GM18505 (cell line): ENCODE measurements at regions not wholly inside any gene's neighbourhood (a gene's known extent, or its start where the extent isn't known, plus 50 kb on each side); places are given as distances from the start of the nearest gene placed in this dataset.
"Not testable (repeated sequence)": the region's sequence is repeated elsewhere in the genome, so short reads cannot be mapped to it uniquely, and the experiment has no call there.

ENCODE experiments used
- ATAC-seq: cut with Tn5 transposase; IDR thresholded peaks from one replicate; pipeline ENCODE4 v1.9.1; 2021; ENCODE audit not compliant: unreplicated experiment
- POLR2A ChIP-seq: IDR thresholded peaks from 4 replicates; pipeline ENCODE4 v1.6.1; 2011; ENCODE audit warnings: borderline replicate concordance; ENCODE audit not compliant: insufficient read depth, insufficient read length; ENCODE audit errors: extremely low read depth

DNA sequence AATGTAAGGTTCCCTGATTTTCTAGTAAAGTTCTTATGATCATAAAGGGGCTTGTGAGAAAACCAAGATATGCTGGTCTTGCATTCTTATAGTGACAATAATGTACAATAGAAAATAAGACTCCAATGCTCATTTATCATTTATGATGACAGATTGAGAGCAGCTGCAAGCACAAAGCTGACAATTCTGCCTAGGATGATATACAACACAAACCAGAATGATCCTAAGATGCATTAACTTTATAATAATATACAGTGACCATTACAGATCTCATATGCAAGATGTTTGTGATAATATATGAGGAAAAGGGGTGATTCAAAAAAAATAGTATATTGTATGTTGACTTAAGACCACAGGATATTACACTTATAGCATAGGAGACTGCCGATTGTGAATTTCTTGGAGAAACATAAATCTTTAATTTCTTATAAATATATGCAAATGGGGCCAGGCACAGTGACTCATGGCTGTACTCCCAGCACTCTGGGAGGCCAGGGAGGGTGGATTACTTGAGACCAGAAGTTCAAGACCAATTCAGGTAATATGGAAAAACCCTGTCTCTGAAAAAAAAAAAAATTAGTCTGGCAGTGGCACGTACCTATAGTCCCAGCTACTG, 387.0 kb downstream of the ZBBX start:
- no peak for ATAC-seq
- TF ChIP-seq POLR2A = no peak

DNA sequence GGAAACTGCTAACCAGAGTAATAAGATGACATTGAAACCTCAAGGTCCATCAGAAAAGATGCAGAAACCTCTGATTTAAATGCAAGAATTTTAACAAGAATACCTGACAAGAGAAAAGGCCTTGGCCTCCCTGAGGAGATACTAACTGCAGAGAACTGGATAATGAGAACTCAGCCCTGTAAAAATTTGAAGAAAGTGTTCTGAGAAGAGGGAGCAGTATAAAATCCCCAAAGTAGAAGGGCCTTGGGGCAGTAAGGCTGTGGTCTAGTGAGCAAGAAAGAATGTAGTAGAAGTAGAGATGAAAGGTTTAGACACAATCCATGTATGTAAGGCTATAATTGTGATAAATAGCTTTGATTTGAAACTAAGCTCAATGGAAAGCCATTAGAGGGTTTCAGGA, 394.1 kb downstream of the ZBBX start:
- TF ChIP-seq POLR2A = no peak
- ATAC-seq = no peak

DNA sequence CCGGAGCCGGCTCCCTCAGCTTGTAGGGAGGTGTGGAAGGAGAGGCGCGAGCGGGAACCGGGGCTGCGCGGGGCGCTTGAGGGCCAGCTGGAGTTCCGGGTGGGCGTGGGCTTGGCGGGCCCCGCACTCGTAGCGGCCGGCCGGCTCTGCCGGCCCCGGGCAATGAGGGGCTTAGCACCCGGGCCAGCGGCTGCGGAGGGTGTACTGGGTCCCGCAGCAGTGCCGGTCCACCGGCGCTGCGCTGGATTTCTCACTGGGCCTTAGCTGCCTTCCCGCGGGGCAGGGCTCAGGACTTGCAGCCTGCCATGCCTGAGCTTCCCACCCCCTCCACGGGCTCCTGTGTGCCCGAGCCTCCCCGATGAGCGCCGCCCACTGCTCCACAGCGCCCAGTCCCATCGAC, 404.3 kb downstream of the ZBBX start:
- ATAC-seq = not testable (repeated sequence)

DNA sequence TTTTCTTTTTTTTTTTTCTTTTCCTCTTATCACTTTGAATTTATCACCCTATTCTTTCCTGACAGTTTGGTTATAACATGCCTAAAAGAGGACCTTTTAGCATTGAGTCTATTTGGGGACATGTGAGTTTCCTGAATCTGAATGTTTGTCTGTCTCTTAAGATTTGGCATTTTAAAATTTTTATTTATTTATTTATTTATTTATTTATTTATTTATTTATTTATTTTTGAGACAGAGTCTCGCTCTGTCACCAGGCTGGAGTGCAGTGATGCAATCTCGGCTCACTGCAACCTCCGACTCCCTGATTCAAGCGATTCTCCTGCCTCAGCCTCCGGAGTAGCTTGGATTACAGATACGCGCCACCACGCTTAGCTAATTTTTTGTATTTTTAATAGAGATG, 412.4 kb downstream of the ZBBX start:
- not testable (repeated sequence) for ATAC-seq

DNA sequence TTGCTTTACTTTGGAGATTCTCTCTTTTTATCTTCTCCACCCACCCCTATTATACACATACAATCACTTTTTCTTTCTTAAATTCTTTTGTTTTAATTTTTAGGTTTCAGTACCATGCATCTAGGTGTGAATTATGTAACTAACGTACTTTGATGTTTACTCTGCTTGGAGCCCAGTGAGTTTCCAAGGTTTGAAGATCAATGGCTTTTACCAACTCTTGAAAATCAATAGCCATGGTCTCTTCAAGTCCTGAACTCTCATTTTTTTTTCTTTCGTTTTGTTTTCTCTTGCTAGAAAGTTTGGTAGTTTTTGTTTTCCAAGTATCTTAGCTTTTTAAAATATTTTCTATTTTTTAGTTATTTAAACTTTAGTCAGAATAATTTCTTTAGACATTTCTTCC, 417.2 kb downstream of the ZBBX start:
- ATAC-seq = no peak
- TF ChIP-seq POLR2A = no peak

DNA sequence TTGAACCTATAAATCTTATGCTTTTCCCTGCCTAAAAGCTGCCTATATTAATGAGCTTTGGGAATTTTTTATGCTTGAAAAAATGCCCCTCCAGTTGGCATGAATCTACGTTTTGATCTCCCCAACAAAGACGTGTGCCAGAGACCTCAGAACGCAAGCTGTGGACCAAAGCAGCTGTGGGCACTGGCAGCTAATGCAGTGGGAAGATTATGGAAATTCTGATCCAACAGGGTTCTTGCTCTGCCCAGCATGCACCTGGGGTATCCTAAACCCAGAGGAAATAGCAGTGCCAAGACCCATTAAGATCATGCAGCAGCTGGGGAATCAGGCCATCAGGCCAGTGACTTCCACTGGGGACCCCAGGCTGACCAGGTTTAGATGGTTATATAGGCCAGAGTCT, 423.0 kb downstream of the ZBBX start:
- ATAC-seq = no peak
- TF ChIP-seq POLR2A = no peak

DNA sequence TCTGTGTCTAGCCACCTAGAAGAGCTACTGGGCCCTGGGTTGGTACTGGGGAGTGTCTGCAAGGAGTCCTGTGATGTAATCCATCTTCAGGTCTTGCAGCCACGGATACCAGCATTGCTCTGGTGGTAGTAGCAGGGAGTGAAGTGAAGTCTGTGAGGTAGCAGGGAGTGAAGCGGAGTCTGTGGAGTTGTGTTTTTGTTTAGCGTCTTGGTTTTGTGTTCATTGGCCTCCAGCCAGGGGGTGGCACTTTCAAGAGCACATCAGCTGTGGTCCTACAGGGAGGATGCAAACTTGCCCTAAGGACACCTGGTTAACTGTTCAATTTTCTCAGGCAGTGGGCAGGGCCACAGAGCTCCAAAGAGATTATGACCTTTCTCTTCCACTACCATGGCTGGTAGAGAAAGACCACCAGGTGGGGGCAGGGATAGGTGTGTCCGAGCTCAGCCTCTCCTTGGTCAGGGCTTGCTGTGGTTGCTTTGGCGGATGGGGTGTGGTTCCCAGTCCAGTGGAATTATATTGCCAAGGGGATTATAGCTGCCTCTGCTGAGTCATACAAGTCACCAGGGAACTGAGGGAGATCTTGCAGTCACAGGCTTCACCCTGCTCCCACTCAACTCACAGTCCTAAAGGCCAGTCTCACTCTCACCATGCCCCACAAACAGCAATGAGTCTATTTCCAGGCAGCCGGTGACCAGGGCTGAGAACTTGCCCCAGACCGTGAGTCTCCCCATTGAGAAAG, 424.7 kb downstream of the ZBBX start:
- TF ChIP-seq POLR2A = no peak
- no peak for ATAC-seq

DNA sequence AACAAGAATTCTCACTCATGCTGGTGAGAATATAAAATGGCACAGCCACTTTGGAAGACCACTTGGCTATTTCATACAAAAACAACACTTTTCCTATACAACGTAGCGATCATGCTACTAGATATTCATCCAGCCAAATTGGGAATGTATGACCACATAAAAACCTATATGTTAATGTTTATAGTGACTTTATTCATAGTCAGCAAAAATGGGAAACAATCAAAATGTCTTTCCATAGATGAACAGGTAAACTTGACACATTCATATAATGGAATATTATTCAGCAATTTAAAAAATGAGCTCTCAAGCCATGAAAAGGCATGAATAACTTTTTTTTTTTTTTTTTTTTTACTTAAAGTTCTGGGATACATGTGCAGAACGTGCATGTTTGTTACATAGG, 445.2 kb downstream of the ZBBX start:
- no peak for TF ChIP-seq POLR2A
- no peak for ATAC-seq

DNA sequence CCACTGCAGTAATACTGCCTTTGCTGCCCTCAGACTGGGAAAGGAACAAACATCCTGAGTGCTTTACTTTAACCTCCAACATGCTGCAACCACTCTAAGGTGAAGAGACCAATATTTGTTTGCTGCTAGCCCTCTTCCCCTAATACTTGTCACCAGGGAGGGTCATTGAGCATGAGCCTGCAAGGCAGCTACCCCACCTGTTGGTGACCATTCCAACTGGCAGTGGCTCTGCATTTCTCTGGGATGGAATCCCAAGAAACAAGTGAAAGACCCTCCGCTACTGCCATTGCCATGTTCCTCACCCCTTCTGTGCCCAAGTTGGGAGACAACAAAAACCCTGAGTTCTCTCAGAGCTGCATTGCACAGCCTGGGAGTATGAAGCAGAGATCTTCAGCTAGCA, 462.7 kb downstream of the ZBBX start:
- no peak for TF ChIP-seq POLR2A
- ATAC-seq = no peak

DNA sequence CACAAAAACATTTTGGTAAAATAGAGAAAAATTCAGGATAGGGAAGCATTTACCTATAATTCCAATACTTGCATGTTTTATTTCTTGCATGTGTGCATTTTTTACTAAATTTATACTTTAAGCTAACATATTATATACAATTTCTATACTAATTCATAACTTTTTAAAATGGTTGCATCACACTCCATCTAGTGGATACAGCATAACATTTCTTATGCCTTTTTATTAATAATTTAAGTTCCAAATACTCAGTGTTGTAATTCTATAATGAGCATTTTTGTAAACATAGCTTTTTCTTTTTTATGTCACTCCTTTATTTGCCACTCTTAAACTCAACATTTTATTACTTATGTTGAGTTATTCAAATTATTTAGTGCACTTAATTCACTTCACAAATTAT, 477.7 kb downstream of the ZBBX start:
- no peak for TF ChIP-seq POLR2A
- ATAC-seq = no peak

DNA sequence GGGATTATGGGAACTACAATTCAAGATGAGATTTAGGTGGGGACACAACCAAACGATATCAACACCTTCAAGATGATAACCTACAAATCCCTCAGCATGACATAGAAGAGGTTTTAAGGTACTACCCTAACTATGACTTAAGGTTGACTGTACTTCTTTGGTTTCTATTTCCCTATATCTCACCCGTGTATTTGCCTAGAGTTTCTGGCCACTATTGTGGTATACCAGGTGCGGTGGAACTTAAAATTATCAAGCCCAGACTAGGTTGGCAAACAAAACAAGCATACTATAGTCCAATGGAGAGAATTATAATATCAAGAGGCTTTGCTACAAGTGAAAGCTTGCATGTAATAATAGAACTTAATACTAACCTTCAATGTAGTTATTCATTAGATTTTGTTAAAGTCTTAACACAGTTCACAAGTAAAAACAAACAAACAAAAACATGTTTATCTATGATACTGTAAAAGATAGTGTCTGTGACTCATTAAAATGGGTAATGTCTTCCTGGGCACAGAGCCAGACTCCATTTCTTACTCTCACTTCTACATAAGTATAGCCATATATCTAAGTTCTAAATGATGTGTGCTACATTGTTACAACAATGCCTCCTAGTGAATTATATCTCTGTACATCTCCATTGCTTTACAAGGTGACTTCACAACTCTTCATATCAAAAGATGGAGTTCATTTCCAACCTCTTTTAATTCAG, 479.1 kb downstream of the ZBBX start:
- no peak for TF ChIP-seq POLR2A
- no peak for ATAC-seq

DNA sequence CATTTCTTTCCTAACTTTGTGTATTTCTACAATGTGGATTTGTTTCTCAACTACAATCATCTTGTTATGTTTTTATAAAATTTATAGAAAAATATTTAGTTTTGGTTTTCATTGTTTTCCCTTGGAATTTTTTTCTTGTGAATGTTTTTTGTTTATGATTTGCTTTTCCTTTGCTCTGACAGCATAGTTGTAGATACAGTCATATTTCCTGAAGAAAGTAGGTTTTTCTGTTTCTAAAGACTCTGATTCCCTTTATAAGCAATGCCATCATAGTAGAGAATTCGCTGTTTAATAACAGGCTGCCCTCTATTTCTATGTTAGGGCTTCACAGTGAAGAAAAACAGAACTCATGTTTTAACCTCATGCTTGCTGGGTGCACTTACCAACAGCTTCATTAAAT, 482.3 kb downstream of the ZBBX start:
- no peak for TF ChIP-seq POLR2A
- no peak for ATAC-seq

DNA sequence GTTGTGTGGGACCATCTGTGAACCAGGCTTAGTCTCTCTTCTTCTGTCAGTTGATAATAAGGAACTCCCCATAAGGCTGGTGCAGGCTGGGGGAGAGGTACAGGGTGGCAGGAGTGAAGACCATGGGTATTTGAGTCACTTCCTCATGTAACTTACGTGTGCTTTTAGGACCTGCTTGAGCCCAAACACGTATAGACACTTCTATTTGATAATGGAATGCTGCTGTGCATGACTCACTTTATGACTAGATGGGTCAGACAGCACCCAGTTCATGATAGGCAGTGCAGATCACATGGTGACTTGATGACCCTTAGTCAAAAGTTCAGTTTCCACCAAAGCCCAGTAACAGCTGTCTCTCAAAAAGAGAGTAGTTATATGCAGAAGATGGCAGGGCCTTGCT, 490.9 kb downstream of the ZBBX start:
- ATAC-seq = no peak
- TF ChIP-seq POLR2A = no peak

DNA sequence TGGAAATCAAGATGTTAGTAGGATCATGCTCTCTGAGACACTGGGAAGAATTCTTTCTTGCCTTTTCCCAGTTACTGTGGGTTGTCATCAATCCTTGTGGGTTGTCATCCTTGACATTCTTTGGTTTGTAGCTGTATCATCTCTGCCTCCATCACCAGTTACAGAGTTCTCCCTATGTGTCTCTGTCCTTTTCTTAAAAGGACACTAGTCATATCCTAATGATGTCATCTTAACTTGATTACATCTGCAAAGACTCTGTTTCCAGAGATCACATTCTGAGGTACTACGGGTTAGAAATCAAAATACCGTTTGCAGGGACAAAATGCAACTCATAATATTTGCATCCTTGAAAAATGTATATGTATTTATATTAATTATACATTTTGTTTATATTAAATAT, 500.4 kb downstream of the ZBBX start:
- no peak for TF ChIP-seq POLR2A
- no peak for ATAC-seq
